B cell (primary cell): ENCODE measurements at regions not wholly inside any gene's neighbourhood (a gene's known extent, or its start where the extent isn't known, plus 50 kb on each side); places are given as distances from the start of the nearest gene placed in this dataset.

Experiments used
- ATAC-seq: fragments of 200-7000 bp; cut with Tn5 transposase; one replicate; pipeline ENCODE4 v1.10.0; 2021; ENCODE audit warnings: low read depth, mild to moderate bottlenecking, moderate number of reproducible peaks, moderate library complexity
- CTCF ChIA-PET: fragments of 350-600 bp; sonication (Branson Sonifier 250); formaldehyde crosslinking; loops from one replicate; lab custom pipeline; 2021; ENCODE audit warnings: antibody characterized with exemption, inconsistent platforms; lab: Charles Lee
- POLR2A ChIA-PET: fragments of 350-600 bp; sonication (Branson Sonifier 250); formaldehyde crosslinking; loops from one replicate; lab custom pipeline; 2021; ENCODE audit warnings: antibody characterized with exemption; lab: Charles Lee
- DNase-seq: peaks from one replicate; pipeline ENCODE4 v3.0.0; 2013
- H2AFZ ChIP-seq: 2 replicates; pipeline ENCODE4 v1.6.1; 2012; ENCODE audit warnings: mild to moderate bottlenecking, low read depth, low read length; ENCODE audit not compliant: insufficient read depth, poor library complexity, severe bottlenecking
- H3K27ac ChIP-seq, 2 donors: 1 replicate in 1 of 2; 2 replicates in 1 of 2; pipeline ENCODE4 v1.5.1; 2012 to 2013; ENCODE audit warnings: low read length in 2 of 2, mild to moderate bottlenecking in 2 of 2, moderate library complexity in 1 of 2
- H3K27me3 ChIP-seq, 4 experiments: fragments of 200-600 bp in 1 of 4; sonication (generic) in 1 of 4; replicated peaks in 1 of 4; 1 replicate in 2 of 4; 2 replicates in 2 of 4; pipeline versions ENCODE4 v1.6.1 to v1.7.0; 2013 to 2016; ENCODE audit warnings: low read length in 3 of 4, mild to moderate bottlenecking in 2 of 4, mixed read lengths in 1 of 4, moderate library complexity in 1 of 4; ENCODE audit not compliant: insufficient read depth in 4 of 4, control insufficient read depth in 3 of 4; ENCODE audit errors: control extremely low read depth in 1 of 4
- H3K36me3 ChIP-seq, 2 experiments: replicated peaks in 1 of 2; 1 replicate in 1 of 2; 2 replicates in 1 of 2; pipeline versions ENCODE4 v1.6.1 to v1.7.1; 2013; ENCODE audit warnings: low read length in 1 of 2; ENCODE audit not compliant: insufficient read depth in 2 of 2, control insufficient read depth in 1 of 2; ENCODE audit errors: control extremely low read depth in 1 of 2, extremely low read depth in 1 of 2
- H3K4me1 ChIP-seq, 2 donors: fragments of 200-600 bp in 1 of 2; sonication (generic) in 1 of 2; 1 replicate in 1 of 2; 2 replicates in 1 of 2; pipeline versions ENCODE4 v1.5.1 to v1.6.1; 2013 to 2017; ENCODE audit warnings: low read length in 2 of 2; ENCODE audit not compliant: control insufficient read depth in 2 of 2, insufficient read depth in 2 of 2
- H3K4me2 ChIP-seq: replicated peaks from 2 replicates; pipeline ENCODE3; 2012; ENCODE audit warnings: mild to moderate bottlenecking, low read depth, low read length; ENCODE audit not compliant: poor library complexity, severe bottlenecking
- H3K4me3 ChIP-seq, 5 experiments: fragments of 200-600 bp in 1 of 5; sonication (generic) in 1 of 5; 1 replicate in 3 of 5; 2 replicates in 2 of 5; pipeline versions ENCODE4 v1.5.1 to v1.7.0; 2011 to 2016; ENCODE audit warnings: low read length in 4 of 5, mild to moderate bottlenecking in 4 of 5, low read depth in 2 of 5, control low read depth in 1 of 5, moderate library complexity in 1 of 5; ENCODE audit not compliant: insufficient read depth in 1 of 5; ENCODE audit errors: control extremely low read depth in 1 of 5, extremely low read depth in 1 of 5
- H3K79me2 ChIP-seq: fragments of 200-600 bp; sonication (generic); one replicate; pipeline ENCODE4 v1.6.0; 2016; ENCODE audit warnings: low read length; ENCODE audit not compliant: control insufficient read depth, insufficient read depth
- H3K9ac ChIP-seq: fragments of 200-600 bp; sonication (generic); 2 replicates; pipeline ENCODE4 v1.6.1; 2017; ENCODE audit warnings: mild to moderate bottlenecking, low read length, moderate library complexity
- H3K9me3 ChIP-seq, 3 donors: one replicate each; pipeline versions ENCODE4 v1.6.1 to v1.7.1; 2013; ENCODE audit warnings: low read length in 2 of 3; ENCODE audit not compliant: control insufficient read depth in 2 of 3, insufficient read depth in 1 of 3; ENCODE audit errors: control extremely low read depth in 1 of 3
- H4K20me1 ChIP-seq: 2 replicates; pipeline ENCODE4 v1.6.0; 2012; ENCODE audit warnings: mild to moderate bottlenecking, low read length; ENCODE audit not compliant: insufficient read depth, control insufficient read depth, poor library complexity, severe bottlenecking
- H3K27ac Mint-ChIP-seq: one replicate; pipeline ENCODE4 v1.8.0; 2021; ENCODE audit warnings: mixed read lengths
- H3K27me3 Mint-ChIP-seq: one replicate; pipeline ENCODE4 v1.8.0; 2021; ENCODE audit warnings: mixed read lengths
- H3K4me1 Mint-ChIP-seq: one replicate; pipeline ENCODE4 v1.8.0; 2021; ENCODE audit warnings: mixed read lengths
- H3K4me3 Mint-ChIP-seq: one replicate; pipeline ENCODE4 v1.8.0; 2021; ENCODE audit warnings: mixed read lengths
- H3K9me3 Mint-ChIP-seq: one replicate; pipeline ENCODE4 v1.8.0; 2022; ENCODE audit warnings: mixed read lengths; ENCODE audit not compliant: insufficient read depth
- CTCF ChIP-seq: fragments of 200-600 bp; IDR thresholded peaks from one replicate; pipeline ENCODE4 v1.8.0; 2022; ENCODE audit warnings: antibody characterized with exemption, mild to moderate bottlenecking
- EZH2 ChIP-seq: IDR thresholded peaks from 2 replicates; pipeline ENCODE4 v1.6.1; 2012; ENCODE audit warnings: borderline replicate concordance, low read depth, mild to moderate bottlenecking, moderate library complexity, low read length; ENCODE audit not compliant: insufficient read depth, poor library complexity, severe bottlenecking
- WGBS: methylation state at CpG from one replicate; pipeline ENCODE4 v1.1.5; 2013; ENCODE audit warnings: missing lambda C conversion rate; ENCODE audit not compliant: insufficient coverage; 5-methylcytosine and 5-hydroxymethylcytosine counted together
- intact Hi-C: fragments of 100-400 bp; cut with micrococcal nuclease; formaldehyde crosslinking; loops from one replicate; pipeline ENCODE4 v1.10.0; 2022

- 92% methylated on average over 1 of the region's 1 CpG for WGBS
- no peak overlapping the region for H3K4me3 Mint-ChIP-seq
- no peaks in the 10 kb centered on the region for H4K20me1 ChIP-seq
- no peaks in the 10 kb centered on the region for H3K4me1 ChIP-seq
- H3K9me3 Mint-ChIP-seq = no peaks in the 10 kb centered on the region
- H3K9me3 ChIP-seq = no peaks in the 10 kb centered on the region
- H3K9ac ChIP-seq = no peak overlapping the region
- no peaks in the 10 kb centered on the region for H3K4me1 Mint-ChIP-seq
- no peak overlapping the region for H3K4me3 ChIP-seq
- DNase-seq = no peak
- intact Hi-C loops = no loop called here
- no peak for TF ChIP-seq CTCF
- no peak for TF ChIP-seq EZH2
- H3K27ac ChIP-seq = no peak overlapping the region
- H3K36me3 ChIP-seq = no peaks in the 10 kb centered on the region
- CTCF ChIA-PET = no interaction called here
- H3K4me2 ChIP-seq = no peak overlapping the region
- no peak overlapping the region for H2AFZ ChIP-seq
- no peaks in the 10 kb centered on the region for H3K79me2 ChIP-seq
- POLR2A ChIA-PET = no interaction called here
- no peak for ATAC-seq
- H3K27me3 ChIP-seq = no peaks in the 10 kb centered on the region
- no peak overlapping the region for H3K27ac Mint-ChIP-seq
- H3K27me3 Mint-ChIP-seq = peaks cover 2% of the 10 kb centered on the region
These were observed 244.3 kb downstream of the BARHL2 start for GRCh38 chr1:90472775-90473174.

GRCh38 chr1:90459570-90459969 is 257.5 kb downstream of the BARHL2 start:
- Mint-ChIP-seq H3K9me3 (no peaks in the 10 kb centered on the region), H3K4me1 (no peaks in the 10 kb centered on the region), H3K27ac (no peak overlapping the region), H3K4me3 (no peak overlapping the region), H3K27me3 (no peaks in the 10 kb centered on the region)
- Histone ChIP-seq H3K36me3 (no peaks in the 10 kb centered on the region), H3K79me2 (no peaks in the 10 kb centered on the region), H3K27me3 (no peaks in the 10 kb centered on the region), H3K9ac (no peak overlapping the region), H2AFZ (no peak overlapping the region), H3K27ac (no peak overlapping the region), H3K9me3 (no peaks in the 10 kb centered on the region), H4K20me1 (no peaks in the 10 kb centered on the region), H3K4me1 (no peaks in the 10 kb centered on the region), H3K4me2 (no peak overlapping the region), H3K4me3 (no peak overlapping the region)
- no peak for DNase-seq
- WGBS = 83% methylated on average over 2 of the region's 2 CpGs
- TF ChIP-seq EZH2 (no peak), CTCF (no peak)
- no peak for ATAC-seq
- intact Hi-C loops = no loop called here
- POLR2A ChIA-PET = no interaction called here
- CTCF ChIA-PET = no interaction called here
